ENCODE measurements at regions not wholly inside any gene's neighbourhood (a gene's known extent, or its start where the extent isn't known, plus 50 kb on each side); places are given as distances from the start of the nearest gene placed in this dataset.

DNA sequence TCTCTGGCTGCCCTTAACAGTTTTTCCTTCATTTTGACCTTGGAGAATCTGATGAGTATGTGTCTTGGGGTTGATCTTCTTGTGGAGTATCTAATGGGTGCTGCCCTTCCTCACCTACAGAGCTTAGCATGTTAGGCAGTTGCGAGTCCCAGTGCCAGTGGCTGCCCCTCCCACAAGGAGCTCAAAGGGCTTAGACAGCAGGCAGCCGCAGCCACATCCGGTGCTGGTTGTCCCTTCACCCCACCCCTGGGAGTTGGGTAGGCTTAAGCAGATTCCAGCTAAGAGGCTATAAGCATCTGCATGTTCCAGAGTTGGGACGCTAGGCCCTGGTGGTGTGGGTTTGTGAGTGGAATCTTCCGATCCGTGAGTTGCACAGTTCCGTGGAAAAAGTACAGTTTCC is 322.1 kb upstream of the ARX start (continued):
- TF ChIP-seq, protein P1, sequence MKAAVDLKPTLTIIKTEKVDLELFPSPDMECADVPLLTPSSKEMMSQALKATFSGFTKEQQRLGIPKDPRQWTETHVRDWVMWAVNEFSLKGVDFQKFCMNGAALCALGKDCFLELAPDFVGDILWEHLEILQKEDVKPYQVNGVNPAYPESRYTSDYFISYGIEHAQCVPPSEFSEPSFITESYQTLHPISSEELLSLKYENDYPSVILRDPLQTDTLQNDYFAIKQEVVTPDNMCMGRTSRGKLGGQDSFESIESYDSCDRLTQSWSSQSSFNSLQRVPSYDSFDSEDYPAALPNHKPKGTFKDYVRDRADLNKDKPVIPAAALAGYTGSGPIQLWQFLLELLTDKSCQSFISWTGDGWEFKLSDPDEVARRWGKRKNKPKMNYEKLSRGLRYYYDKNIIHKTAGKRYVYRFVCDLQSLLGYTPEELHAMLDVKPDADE (IDR thresholded peaks at IDR 0.05), result no peak
- no peak for TF ChIP-seq POLR2AphosphoS5 (IDR thresholded peaks at IDR 0.05; ENCODE audit: low read depth)
- TF ChIP-seq ZNF114 (CRISPR knock-in tag; IDR thresholded peaks at IDR 0.05), result no peak
- TF ChIP-seq STAT1 (IDR thresholded peaks at IDR 0.05; ENCODE audit: unreplicated experiment), result no peak
- no peak for TF ChIP-seq REST (IDR thresholded peaks at IDR 0.05; ENCODE audit: unreplicated experiment)
- TF ChIP-seq EZH2 (IDR thresholded peaks at IDR 0.05; ENCODE audit: low read depth, unreplicated experiment), result no peak
- TF ChIP-seq NANOG (IDR thresholded peaks at IDR 0.05; ENCODE audit: borderline replicate concordance), result no peak
- TF ChIP-seq CTCF (conservative IDR thresholded peaks at IDR 0.05; ENCODE audit: low read depth in 2 of 2), result no peak

DNA sequence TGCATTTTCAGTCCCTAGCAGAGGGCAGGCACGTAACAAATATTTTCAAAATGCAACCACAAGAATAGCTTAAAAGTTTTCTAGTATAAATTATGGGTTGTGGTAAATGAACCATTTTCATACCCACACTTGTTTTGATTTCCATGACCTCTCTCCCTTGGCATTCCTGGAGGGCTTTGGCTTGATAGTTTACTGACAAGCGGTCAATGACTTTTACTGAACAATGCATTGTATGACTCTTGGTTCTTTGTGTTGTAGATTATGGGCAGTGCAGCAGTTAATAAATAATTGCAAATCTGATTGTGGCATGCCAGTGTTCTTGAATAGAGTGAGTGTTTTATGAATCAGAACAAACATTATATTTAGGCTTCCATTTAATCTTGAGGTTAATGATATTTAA is 285.2 kb upstream of the ARX start:
- H2AFZ ChIP-seq, result no peak overlapping the region
- no peak for ATAC-seq
- H3F3A ChIP-seq (replicated peaks; ENCODE audit: low read depth), result no peaks in the 10 kb centered on the region
- no peaks in the 10 kb centered on the region for H3K9me3 Mint-ChIP-seq
- no peak overlapping the region for H3K27ac ChIP-seq (ENCODE audit: low read depth)
- no peaks in the 10 kb centered on the region for H3K36me3 ChIP-seq (ENCODE audit: insufficient read depth)
- no peaks in the 10 kb centered on the region for H4K20me1 ChIP-seq (replicated peaks; ENCODE audit: insufficient read depth)
- no peak overlapping the region for H3K27ac Mint-ChIP-seq
- no peaks in the 10 kb centered on the region for H3K27me3 Mint-ChIP-seq (ENCODE audit: insufficient read depth, low read depth, poor library complexity)
- no peak overlapping the region for H3K4me3 ChIP-seq
- DNase-seq (ENCODE audit: low spot score), result no peak
- no peaks in the 10 kb centered on the region for H3K27me3 ChIP-seq (ENCODE audit: insufficient read depth)
- no peaks in the 10 kb centered on the region for H3K36me3 Mint-ChIP-seq (ENCODE audit: low read depth)
- no peaks in the 10 kb centered on the region for H3K9me2 ChIP-seq (ENCODE audit: insufficient read depth)
- H3K4me2 ChIP-seq, result no peak overlapping the region
- no peaks in the 10 kb centered on the region; the same call in 1 of the 2 replicates for H3K4me1 ChIP-seq (ENCODE audit: insufficient read depth)
- H3K4me1 Mint-ChIP-seq, result no peaks in the 10 kb centered on the region; the same call in 2 of the 3 replicates
- no peak overlapping the region for H3K4me3 Mint-ChIP-seq
- TF ChIP-seq CREB1 (CRISPR knock-in tag; IDR thresholded peaks at IDR 0.05; ENCODE audit: low read depth), result no peak
- no peaks in the 10 kb centered on the region for H3K79me2 ChIP-seq (replicated peaks; ENCODE audit: insufficient read depth)
